ENCODE measurements at regions not wholly inside any gene's neighbourhood (a gene's known extent, or its start where the extent isn't known, plus 50 kb on each side); places are given as distances from the start of the nearest gene placed in this dataset.

- Histone ChIP-seq H3K36me3 (replicated peaks; ENCODE audit: control insufficient read depth, insufficient read depth, low read length) (no peaks in the 10 kb centered on the region), H3K27me3 (ENCODE audit: control insufficient read depth, insufficient read depth, low read length) (no peaks in the 10 kb centered on the region), H3K4me3 (ENCODE audit: insufficient read depth, low read depth, low read length) (no peak overlapping the region)
- DNase-seq, result no peak
These were observed 319.6 kb upstream of the SEMA6D start for GRCh38 chr15:47397655-47398054.

GRCh38 chr15:47398132-47398531 is 319.2 kb upstream of the SEMA6D start:
- DNase-seq, result no peak
- no peak overlapping the region for H3K4me3 ChIP-seq (ENCODE audit: insufficient read depth, low read depth, low read length)

GRCh38 chr15:47398594-47398993 is 318.7 kb upstream of the SEMA6D start:
- no peak for DNase-seq
- no peak overlapping the region for H3K4me3 ChIP-seq (ENCODE audit: insufficient read depth, low read depth, low read length)
- H3K27me3 ChIP-seq (ENCODE audit: control insufficient read depth, insufficient read depth, low read length), result no peaks in the 10 kb centered on the region; the same call in 1 of the 2 replicates
- no peaks in the 10 kb centered on the region for H3K36me3 ChIP-seq (replicated peaks; ENCODE audit: control insufficient read depth, insufficient read depth, low read length)

More at GRCh38 chr15:47398132-47398531, 319.2 kb upstream of the SEMA6D start:
- H3K27me3 ChIP-seq (ENCODE audit: control insufficient read depth, insufficient read depth, low read length), result no peaks in the 10 kb centered on the region
- H3K36me3 ChIP-seq (replicated peaks; ENCODE audit: control insufficient read depth, insufficient read depth, low read length), result no peaks in the 10 kb centered on the region

DNA sequence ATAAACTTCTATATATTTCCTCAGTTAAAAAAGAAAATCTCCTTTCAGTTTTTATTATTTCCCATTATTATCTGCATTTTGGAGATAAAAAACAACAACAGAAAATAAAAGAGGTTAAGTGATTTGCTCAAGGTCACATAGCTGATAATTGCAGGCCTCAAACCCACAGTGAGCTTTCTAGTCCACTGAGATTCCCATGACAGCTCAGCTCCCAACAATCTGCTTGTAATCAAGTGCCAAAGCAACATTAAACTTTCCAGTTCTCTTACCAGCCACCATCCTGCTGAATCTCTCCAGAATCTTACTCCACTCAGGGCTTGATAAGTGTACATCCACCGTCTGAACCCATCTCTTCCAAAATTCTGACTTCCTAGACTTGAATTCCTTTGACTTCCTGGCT is 318.2 kb upstream of the SEMA6D start:
- no peak for DNase-seq
- H3K4me3 ChIP-seq (ENCODE audit: insufficient read depth, low read depth, low read length), result no peak overlapping the region
- H3K36me3 ChIP-seq (replicated peaks; ENCODE audit: control insufficient read depth, insufficient read depth, low read length), result no peaks in the 10 kb centered on the region
- no peaks in the 10 kb centered on the region; the same call in 1 of the 2 replicates for H3K27me3 ChIP-seq (ENCODE audit: control insufficient read depth, insufficient read depth, low read length)

DNA sequence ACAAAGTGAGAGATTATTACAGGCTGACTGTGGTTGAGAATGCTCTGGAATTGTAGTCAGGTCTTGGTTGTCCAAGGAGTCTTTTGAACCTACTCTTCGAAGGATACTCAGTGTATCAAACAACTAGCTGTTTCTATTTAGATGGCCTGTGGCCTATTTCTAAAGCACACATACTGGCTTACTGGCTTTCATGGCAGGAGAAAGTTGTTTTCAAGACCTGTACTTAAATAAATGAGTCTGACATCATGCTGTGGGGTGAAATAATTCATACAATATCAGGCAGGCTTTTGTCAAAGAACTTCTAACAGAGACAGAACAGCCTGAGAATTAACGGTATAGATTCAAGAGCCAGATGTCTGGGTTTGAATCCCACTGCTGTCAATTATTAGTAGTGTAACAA is 316.7 kb upstream of the SEMA6D start:
- Histone ChIP-seq H3K36me3 (replicated peaks; ENCODE audit: control insufficient read depth, insufficient read depth, low read length) (no peaks in the 10 kb centered on the region), H3K4me3 (ENCODE audit: insufficient read depth, low read depth, low read length) (no peak overlapping the region), H3K27me3 (ENCODE audit: control insufficient read depth, insufficient read depth, low read length) (no peaks in the 10 kb centered on the region; the same call in 1 of the 2 replicates)
- no peak for DNase-seq

GRCh38 chr15:47401427-47401826 is 315.9 kb upstream of the SEMA6D start:
- H3K36me3 ChIP-seq (replicated peaks; ENCODE audit: control insufficient read depth, insufficient read depth, low read length), result no peaks in the 10 kb centered on the region
- H3K27me3 ChIP-seq (ENCODE audit: control insufficient read depth, insufficient read depth, low read length), result no peaks in the 10 kb centered on the region; the same call in 1 of the 2 replicates
- DNase-seq, result no peak
- H3K4me3 ChIP-seq (ENCODE audit: insufficient read depth, low read depth, low read length), result no peak overlapping the region

- no peak for DNase-seq
- Histone ChIP-seq H3K36me3 (replicated peaks; ENCODE audit: control insufficient read depth, insufficient read depth, low read length) (no peaks in the 10 kb centered on the region), H3K4me3 (ENCODE audit: insufficient read depth, low read depth, low read length) (no peak overlapping the region), H3K27me3 (ENCODE audit: control insufficient read depth, insufficient read depth, low read length) (no peaks in the 10 kb centered on the region; the same call in 1 of the 2 replicates)
These were observed 314.5 kb upstream of the SEMA6D start for GRCh38 chr15:47402829-47403228.

DNA sequence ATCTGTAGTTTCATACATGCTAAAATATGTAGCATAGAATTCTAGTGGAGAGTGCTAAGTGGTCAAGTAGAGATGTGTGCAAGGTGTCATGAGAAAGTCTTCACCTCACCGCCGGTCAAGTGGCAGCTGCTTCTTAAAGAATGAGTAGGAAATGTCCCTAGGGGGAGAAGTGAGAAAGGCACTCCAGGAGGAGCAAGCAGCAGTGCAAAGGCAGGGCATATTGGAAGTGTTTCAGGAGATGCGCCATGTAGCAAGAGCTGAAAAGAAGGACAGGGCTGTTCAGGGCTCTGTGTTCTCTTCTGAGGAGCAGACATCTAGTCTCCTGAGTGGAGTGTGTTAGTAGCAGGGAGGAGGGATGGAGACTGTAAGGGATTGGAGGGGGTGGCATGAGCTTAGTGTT is 312.4 kb upstream of the SEMA6D start:
- DNase-seq, result no peak
- no peak overlapping the region for H3K4me3 ChIP-seq (ENCODE audit: insufficient read depth, low read depth, low read length)
- H3K36me3 ChIP-seq (replicated peaks; ENCODE audit: control insufficient read depth, insufficient read depth, low read length), result no peaks in the 10 kb centered on the region
- H3K27me3 ChIP-seq (ENCODE audit: control insufficient read depth, insufficient read depth, low read length), result no peaks in the 10 kb centered on the region; the same call in 1 of the 2 replicates

GRCh38 chr15:47405365-47406162 is 311.7 kb upstream of the SEMA6D start:
- no peak for DNase-seq

GRCh38 chr15:47407692-47408091 is 309.6 kb upstream of the SEMA6D start:
- Histone ChIP-seq H3K4me3 (ENCODE audit: insufficient read depth, low read depth, low read length) (no peak overlapping the region), H3K27me3 (ENCODE audit: control insufficient read depth, insufficient read depth, low read length) (no peaks in the 10 kb centered on the region; the same call in 1 of the 2 replicates), H3K36me3 (replicated peaks; ENCODE audit: control insufficient read depth, insufficient read depth, low read length) (no peaks in the 10 kb centered on the region)
- no peak for DNase-seq

More at GRCh38 chr15:47405365-47406162, 311.7 kb upstream of the SEMA6D start:
- H3K36me3 ChIP-seq (replicated peaks; ENCODE audit: control insufficient read depth, insufficient read depth, low read length), result no peaks in the 10 kb centered on the region
- no peaks in the 10 kb centered on the region; the same call in 1 of the 2 replicates for H3K27me3 ChIP-seq (ENCODE audit: control insufficient read depth, insufficient read depth, low read length)
- no peak overlapping the region for H3K4me3 ChIP-seq (ENCODE audit: insufficient read depth, low read depth, low read length)

DNA sequence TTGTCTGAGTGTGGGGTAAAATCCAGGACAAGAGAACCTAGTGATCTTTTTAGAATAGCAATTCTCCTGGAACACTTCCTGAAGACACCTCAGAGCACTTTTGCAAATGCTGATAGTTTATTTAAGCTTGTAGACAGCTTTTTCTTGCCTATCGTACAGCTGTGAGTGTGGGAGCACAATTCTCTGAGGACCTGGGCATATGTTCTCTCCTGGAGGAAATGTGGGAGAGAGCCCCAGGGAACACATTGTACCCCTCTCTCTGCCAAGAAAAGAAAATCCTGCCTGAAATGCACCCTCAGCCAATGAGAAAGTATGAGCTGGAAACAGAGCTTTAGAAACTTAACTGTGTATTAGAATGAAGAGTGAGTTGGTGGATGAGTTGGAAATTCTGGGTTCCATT is 308.3 kb upstream of the SEMA6D start:
- no peaks in the 10 kb centered on the region for H3K27me3 ChIP-seq (ENCODE audit: control insufficient read depth, insufficient read depth, low read length)
- no peak overlapping the region for H3K4me3 ChIP-seq (ENCODE audit: insufficient read depth, low read depth, low read length)
- H3K36me3 ChIP-seq (replicated peaks; ENCODE audit: control insufficient read depth, insufficient read depth, low read length), result no peaks in the 10 kb centered on the region
- no peak for DNase-seq

GRCh38 chr15:47409600-47409999 is 307.7 kb upstream of the SEMA6D start:
- no peaks in the 10 kb centered on the region for H3K27me3 ChIP-seq (ENCODE audit: control insufficient read depth, insufficient read depth, low read length)
- no peaks in the 10 kb centered on the region for H3K36me3 ChIP-seq (replicated peaks; ENCODE audit: control insufficient read depth, insufficient read depth, low read length)
- DNase-seq, result no peak
- no peak overlapping the region for H3K4me3 ChIP-seq (ENCODE audit: insufficient read depth, low read depth, low read length)

DNA sequence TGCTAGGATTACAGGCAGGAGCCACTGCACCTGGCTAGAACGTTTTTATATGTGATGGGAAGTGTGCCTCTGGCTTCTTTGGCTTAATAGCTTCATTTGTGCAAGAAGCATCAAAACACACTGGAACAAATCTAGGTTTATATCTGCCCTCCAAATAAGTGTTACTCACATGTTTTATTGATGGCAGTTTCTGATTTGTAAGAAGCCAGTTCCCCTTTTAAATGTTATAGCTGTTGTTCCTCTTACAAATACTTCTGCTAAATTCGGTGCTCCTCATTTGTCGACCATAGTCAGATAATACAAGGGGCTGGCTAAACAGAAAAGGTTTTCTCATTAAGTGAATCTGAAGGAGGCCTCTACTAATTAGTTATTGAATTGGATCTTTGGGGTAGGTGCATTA is 307.1 kb upstream of the SEMA6D start:
- no peaks in the 10 kb centered on the region for H3K27me3 ChIP-seq (ENCODE audit: control insufficient read depth, insufficient read depth, low read length)
- no peaks in the 10 kb centered on the region for H3K36me3 ChIP-seq (replicated peaks; ENCODE audit: control insufficient read depth, insufficient read depth, low read length)
- H3K4me3 ChIP-seq (ENCODE audit: insufficient read depth, low read depth, low read length), result no peak overlapping the region
- no peak for DNase-seq

DNA sequence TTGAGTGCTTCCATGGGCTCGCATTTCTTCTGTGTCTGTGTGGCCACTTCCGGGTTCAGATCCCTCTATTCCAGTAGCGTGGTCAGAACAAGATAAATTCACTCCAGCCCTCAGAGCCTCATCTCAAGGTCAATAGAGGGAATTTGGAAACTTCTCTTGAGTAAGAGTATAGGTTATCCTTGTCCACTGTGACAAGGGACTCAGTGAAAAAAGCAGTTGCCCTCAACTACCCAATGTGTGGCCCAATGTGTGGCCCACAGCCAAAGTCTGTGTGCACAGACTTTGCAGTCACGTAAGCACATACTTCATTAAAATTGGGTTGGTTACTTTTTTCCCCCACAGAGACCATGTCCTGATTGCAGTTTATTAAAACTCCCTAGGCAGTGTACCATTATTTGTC is 305.6 kb upstream of the SEMA6D start:
- Histone ChIP-seq H3K36me3 (replicated peaks; ENCODE audit: control insufficient read depth, insufficient read depth, low read length) (no peaks in the 10 kb centered on the region), H3K4me3 (ENCODE audit: insufficient read depth, low read depth, low read length) (no peak overlapping the region), H3K27me3 (ENCODE audit: control insufficient read depth, insufficient read depth, low read length) (no peaks in the 10 kb centered on the region)
- DNase-seq, result no peak

- no peak overlapping the region for H3K4me3 ChIP-seq (ENCODE audit: insufficient read depth, low read depth, low read length)
- no peak for DNase-seq
- no peaks in the 10 kb centered on the region for H3K27me3 ChIP-seq (ENCODE audit: control insufficient read depth, insufficient read depth, low read length)
- no peaks in the 10 kb centered on the region for H3K36me3 ChIP-seq (replicated peaks; ENCODE audit: control insufficient read depth, insufficient read depth, low read length)
These were observed 305.2 kb upstream of the SEMA6D start for GRCh38 chr15:47412136-47412535.

Measured in H7 (cell line).